Right ventricle myocardium inferior (tissue), 1 donor: ENCODE measurements at regions not wholly inside any gene's neighbourhood (a gene's known extent, or its start where the extent isn't known, plus 50 kb on each side); places are given as distances from the start of the nearest gene placed in this dataset.
"Not testable (repeated sequence)": the region's sequence is repeated elsewhere in the genome, so short reads cannot be mapped to it uniquely, and the experiment has no call there.

Experiments used
- ATAC-seq: fragments of 200-7000 bp; cut with Tn5 transposase; one replicate; pipeline ENCODE4 v1.9.1; 2020; ENCODE audit warnings: mild to moderate bottlenecking, moderate library complexity
- DNase-seq: peaks from one replicate; pipeline ENCODE4 v3.0.0; 2021; ENCODE audit errors: missing footprints
- intact Hi-C: fragments of 100-400 bp; cut with DNase I; formaldehyde crosslinking; loops from one replicate; pipeline ENCODE4 v1.11.0; 2022
- donor health status: DM: no; HTN: yes; CAD: no; lungs with severe emphysema.

DNA sequence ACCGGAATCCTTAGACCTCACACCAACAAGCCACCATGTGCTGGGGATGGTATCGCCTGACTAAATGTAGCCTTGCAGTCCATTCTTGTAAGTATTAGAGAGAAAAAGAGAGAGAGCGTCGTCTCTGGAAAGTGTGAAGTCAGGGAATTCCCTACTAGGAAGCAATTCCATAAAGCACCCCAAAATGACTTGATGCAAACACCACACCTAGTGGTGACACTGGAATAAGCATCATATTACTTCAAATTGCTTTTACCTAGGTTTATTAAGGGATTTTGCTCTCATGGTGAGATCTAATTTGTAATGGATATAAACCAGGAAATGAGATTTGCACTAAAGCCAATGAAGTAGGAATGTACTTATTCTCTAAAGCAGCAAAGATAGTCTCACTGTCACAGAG lies 111.4 kb upstream of the METTL9 start:
- intact Hi-C loops, ATAC-seq, DNase-seq: not testable (repeated sequence)

DNA sequence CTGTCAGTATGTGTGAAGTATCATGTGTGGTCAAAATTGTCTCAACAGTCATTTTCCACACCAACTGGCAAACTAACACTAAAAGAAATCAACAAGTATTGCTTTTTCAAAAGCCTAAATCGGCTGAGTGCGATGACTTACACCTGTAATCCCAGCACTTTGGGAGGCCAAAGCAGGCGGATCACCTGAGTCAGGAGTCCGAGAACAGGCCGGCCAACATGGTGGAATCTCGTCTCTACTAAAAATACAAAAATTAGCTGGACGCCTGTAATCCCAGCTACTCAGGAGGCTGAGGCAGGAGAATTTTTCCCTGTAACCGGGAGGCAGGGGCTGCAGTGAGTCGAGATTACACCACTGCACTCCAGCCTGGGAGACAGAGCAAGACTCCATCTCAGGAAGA lies 100.3 kb upstream of the METTL9 start:
- ATAC-seq, intact Hi-C loops: not testable (repeated sequence)
- peak; percentile 32 for DNase-seq

DNA sequence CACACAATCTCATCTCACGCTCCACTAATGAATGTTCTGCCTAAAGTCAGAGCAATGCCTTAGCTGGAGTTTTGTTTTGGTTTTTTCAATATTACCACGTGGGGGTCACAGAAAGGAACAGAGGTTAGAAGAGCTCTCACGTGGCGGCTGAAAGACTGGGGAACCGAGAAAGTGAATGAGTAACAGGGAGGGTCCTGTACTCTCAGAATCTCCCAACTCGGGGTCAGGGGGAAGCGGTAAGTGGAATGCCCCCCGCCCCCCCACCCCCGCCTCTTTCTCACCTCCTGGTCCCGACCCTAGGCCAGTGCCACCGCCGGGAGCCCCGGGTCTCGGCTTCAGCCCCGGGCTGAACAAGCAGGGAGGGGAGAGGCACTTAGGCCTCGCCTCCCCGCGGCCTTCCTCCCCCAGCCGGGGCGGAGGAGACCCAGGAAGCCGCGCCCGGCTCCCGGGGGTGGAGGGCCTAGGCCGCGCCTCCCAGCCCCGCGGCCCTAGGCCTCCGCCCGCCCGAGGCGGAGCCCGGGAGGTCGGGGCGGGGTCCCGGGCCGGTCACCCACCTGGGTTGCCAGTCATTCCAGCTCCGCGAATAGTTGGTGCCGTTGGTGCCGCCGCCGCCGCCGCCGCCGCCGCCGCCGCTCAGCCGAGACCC lies 98.0 kb upstream of the METTL9 start:
- ATAC-seq: peak; percentile 82
- intact Hi-C loops: loop anchor here (10.0 kb wide), 1 partner anchor 693 kb away; no protein-coding TSS in a partner anchor

DNA sequence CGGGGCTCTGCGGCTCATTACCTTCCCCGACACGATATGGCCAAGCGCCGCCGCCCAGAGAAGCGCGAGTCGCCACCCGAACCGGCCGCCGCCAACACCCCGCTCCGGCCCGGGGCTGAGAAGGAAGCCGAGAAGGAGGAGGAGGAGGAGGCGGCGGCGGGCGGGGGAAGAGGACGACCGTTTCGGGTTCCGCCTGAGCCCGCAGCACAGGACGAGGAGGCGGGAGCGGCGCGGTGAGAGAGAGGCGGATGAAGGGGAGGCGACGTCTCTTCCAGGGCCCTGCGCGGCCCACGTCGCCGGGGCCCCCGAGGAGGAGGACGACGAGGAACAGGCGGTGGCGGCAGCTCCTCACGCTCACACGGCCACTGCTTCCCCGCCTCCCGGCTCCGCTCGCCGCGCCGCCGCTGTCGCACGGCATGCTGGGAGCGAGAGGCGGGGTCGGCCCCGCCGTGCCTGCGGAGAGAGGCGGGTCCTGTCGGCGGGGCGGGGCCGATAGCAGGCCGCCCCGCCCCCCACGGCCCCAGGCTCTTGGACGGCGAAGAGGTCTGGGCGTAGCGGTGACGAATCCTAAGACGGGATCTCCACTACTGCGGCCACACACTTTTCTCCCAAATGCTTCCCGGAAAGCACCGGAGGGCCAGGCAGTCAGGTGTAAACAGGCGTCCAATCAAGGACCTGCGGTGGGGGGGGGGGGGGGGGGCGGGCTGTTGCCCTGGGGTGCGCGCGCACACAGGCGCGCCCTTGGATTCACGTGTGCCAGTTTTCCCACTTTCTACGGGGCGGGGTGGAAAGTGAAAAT lies 97.3 kb upstream of the METTL9 start:
- DNase-seq (peak; percentile 99), ATAC-seq (peak; percentile 98)
- intact Hi-C loops: loop anchor here (10.0 kb wide), 1 partner anchor 693 kb away; no protein-coding TSS in a partner anchor

More for the DNA sequence above, 98.0 kb upstream of the METTL9 start:
- peak; percentile 86 for DNase-seq

DNA sequence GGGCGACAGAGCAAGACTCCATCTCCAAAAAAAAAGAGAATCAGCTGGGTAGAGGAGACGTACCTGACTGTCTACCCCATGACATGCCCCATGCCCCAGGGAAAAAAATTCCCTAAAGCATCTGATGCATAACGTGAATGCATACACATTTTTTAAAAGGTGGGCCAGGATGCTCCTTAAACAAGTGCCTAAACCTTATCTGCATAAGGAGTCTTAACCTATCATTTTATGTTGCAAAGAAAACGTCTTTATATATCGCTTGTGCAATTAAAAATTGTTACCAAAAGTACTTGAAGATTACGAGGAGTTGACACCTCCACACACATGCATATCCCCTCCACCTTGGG lies 95.8 kb upstream of the METTL9 start:
- not testable (repeated sequence) for ATAC-seq
- intact Hi-C loops: loop anchor here (10.0 kb wide), 1 partner anchor 691 kb away; no protein-coding TSS in a partner anchor

DNA sequence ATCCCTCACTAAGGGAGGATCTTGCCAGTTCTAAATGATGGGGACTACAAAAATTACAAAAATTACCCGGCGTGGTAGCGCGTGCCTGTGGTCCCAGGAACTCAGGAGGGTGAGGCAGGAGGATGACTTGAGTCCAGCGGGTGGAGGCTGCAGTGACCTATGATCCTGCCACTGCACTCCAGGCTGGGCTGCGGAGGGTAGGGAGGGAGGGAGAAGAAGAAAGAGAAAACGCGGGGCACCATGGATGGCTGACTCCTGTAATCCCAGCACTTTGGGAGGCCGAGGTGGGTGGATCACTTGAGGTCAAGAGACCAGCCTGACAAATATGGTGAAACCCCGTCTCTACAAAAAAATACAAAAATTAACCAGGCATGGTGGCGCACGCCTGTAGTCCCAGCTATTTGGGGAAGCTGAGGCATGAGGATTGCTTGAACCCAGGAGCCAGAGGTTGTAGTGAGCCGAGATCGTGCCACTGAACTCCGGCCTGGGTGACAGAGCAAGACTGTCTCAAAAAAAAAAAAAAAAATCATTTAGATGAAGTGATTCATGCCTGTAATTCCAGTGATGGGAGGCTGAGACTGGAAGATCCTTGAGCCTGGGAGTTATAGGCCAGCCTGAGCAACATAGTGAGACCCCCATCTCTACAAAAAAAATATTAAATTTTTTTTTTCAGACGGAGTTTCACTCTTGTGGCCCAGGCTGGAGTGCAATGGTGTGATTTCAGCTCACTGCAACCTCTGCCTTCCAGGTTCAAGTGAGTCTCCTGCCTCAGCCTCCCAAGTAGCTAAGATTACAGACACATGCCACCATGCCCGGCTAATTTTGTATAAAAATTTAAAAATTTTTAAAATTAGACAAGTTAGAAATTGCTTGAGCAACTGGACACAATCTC lies 95.2 kb upstream of the METTL9 start:
- intact Hi-C loops: loop anchor here (10.0 kb wide), 1 partner anchor 691 kb away; no protein-coding TSS in a partner anchor
- not testable (repeated sequence) for DNase-seq, ATAC-seq

More for the DNA sequence above, 95.8 kb upstream of the METTL9 start:
- not testable (repeated sequence) for DNase-seq

DNA sequence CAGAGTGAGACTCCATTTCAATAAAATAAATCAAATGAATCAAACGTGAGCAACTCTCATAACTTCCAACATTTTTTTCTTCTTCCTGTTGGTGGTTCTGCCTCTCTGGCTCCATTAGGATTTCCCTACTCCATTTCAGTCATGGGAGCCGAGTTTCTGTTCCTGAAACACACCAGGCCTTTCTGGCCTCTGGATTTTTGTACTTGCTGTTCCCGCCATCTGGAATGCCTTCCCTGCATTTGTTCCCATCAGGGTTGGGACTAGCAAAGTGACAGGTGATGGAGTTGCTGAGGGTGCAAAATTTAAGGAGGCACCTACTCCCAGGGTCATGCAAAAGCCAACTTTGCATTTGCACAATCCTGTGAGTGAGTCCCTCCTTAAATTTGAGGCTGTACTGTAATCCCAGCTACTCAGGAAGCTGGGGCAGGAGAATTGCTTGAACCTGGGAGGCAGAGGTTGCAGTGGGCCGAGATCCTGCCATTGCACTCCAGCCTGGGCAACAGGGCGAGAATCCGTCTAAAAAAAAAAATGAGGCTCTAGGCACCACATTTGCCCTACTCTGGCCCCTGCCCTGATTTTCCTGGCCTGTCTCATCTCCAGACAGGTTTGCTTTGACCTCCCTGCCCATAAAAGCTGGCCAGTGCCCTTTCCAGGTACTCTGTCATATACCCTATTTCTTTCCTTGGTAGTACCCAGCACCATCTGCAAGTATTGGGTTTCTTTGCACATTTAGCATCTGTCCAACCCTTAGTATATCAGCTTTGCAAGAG lies 93.4 kb upstream of the METTL9 start:
- not testable (repeated sequence) for DNase-seq, ATAC-seq
- intact Hi-C loops: loop anchor here (10.0 kb wide), 1 partner anchor 689 kb away; no protein-coding TSS in a partner anchor

DNA sequence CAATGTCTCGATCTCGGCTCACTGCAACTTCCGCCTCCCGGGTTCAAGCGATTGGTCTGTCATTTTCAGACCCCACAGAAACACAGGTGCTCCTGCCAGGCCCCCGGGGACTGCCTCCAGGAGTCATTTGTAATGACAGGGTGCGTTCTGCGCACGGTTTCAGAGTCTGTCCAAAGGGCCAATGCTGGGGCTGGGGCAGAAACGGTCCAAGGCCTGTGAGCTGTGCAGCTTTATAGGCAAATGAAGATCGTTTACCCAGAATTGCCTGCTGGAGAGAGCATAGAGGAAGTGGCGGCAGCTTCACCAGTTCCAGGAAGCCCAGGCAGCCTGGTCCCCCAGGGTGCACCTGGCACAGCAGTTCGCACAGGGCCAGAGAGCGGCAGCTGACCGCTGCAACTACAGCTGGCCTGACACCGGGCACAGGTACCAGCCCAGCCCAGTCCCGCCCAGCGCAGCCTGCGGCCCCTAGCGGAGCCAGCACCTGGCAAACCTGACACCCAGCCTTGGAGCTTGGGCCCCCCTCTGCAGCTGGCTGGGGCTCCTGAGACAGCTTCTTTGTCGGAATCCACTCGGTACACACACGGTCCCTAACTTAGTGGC lies 92.4 kb upstream of the METTL9 start:
- intact Hi-C loops: loop anchor here (10.0 kb wide), 1 partner anchor 688 kb away; no protein-coding TSS in a partner anchor
- not testable (repeated sequence) for ATAC-seq
- DNase-seq: peak; percentile 77

DNA sequence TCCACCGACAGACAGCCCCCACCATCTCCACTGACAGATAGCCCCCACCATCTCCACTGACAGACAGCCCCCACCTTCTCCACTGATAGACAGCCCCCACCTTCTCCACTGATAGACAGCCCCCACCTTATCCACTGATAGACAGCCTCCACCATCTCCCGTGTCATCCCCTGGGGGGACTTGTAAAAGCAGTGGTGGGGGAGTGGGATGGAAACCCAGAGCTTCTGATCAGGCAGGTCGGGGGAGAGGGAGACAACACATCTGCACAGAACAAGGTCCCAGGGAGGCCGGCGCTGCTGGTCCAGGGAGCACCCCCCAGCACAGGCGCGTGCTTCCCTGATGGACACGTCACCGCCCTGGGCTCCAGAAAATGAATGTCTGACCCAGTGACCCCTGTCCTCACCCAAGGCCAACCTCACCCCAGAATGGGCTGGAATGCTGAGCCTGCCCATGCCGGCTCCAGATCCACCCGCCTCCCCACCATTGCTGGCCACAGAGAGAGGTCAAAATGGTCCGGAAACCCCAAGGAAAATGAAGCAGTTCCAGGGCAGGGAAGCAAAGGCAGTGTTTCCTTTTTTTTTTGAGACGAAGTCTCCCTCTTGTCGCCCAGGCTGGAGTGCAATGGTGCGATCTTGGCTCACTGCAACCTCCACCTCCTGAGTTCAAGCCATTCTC lies 91.6 kb upstream of the METTL9 start:
- DNase-seq (peak; percentile 50), ATAC-seq (peak; percentile 2)
- intact Hi-C loops: loop anchor here (10.0 kb wide), 1 partner anchor 687 kb away; no protein-coding TSS in a partner anchor

DNA sequence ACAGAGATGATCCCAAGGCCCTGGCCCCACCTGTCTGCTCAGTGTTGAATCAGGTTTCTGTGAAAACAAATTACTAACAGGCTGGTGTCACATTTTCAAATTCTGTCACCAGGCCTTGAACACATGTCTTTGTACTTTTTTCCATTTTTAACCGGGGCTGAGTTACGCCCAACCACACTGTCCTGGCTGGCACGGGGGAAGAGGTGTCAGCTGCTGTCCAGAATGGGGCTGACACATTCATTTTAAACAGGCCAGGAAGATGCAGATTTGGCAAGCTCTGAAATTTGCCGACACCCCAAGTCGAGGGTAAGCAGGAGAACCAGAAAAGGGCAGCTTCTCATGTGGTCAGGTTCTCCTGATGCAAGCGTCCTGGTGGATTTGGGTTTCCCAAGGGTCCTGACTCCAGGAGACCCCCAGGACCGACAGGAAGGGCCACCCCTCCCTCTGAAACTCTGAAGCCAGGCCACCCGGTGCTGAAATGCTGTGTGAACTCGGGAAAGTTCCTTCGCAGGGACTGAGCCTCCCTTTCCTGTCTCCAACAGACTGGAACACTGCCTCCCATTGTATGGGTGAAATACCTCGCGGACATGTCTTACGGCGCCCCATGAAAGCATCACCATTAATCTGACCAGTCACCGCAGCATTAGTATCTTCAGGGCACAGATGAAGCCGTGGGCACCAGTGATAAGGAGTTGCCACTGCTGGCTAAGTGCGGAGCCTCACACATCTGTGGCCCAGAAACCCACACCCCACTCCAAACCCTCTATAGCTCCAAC lies 90.5 kb upstream of the METTL9 start:
- intact Hi-C loops: loop anchor here (10.0 kb wide), 1 partner anchor 686 kb away; no protein-coding TSS in a partner anchor
- ATAC-seq (peak; percentile 16), DNase-seq (peak; percentile 52)

DNA sequence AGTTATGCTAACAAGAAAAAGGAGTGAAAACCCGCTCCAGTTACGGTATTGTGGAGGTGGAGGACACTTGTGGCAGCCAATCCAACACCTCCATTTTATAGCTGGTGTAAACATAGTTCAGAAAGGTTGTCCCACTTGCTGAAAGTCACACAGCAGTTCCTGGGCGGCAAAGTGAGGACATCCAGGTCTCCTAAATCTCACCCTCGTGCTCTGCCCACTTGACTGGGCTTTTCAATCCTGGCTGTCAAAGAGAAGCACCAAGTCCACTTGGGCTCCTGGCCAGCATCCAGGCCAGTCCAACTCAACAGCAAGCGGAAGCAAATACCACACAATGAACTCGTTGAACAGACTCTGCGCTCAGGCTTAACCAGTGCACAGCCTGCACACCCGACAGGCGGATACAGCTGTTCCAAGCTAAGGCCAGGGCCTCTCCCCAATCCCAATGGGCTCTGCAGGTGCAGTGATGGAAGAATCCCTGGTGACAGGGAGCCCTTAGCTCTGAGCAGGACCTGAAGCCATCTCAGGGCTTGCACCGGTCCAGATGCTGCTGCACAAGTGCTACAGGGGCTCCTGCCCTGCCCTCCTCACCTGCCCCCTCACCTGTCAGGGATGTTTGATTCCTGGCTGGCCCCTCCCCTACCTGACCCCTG lies 89.8 kb upstream of the METTL9 start:
- ATAC-seq: peak; percentile 49
- peak; percentile 70 for DNase-seq
- intact Hi-C loops: loop anchor here (10.0 kb wide), 1 partner anchor 685 kb away; no protein-coding TSS in a partner anchor

DNA sequence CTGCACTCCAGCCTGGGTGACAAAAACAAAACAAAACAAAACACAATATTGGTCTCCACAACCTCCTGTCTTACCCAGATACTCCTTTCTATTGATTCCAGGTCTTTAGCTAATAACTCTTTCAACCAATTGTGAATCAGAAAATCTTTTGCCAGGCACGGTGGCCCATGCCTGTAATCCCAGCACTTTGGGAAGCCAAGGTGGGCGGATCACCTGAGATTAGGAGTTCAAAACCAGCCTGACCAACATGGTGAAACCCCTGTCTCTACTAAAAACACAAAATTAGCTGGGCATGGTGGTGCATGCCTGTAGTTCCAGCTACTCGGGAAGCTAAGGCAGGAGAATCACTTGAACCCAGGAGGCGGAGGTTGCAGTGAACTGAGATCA lies 88.5 kb upstream of the METTL9 start:
- ATAC-seq, intact Hi-C loops: not testable (repeated sequence)
- peak; percentile 61 for DNase-seq

DNA sequence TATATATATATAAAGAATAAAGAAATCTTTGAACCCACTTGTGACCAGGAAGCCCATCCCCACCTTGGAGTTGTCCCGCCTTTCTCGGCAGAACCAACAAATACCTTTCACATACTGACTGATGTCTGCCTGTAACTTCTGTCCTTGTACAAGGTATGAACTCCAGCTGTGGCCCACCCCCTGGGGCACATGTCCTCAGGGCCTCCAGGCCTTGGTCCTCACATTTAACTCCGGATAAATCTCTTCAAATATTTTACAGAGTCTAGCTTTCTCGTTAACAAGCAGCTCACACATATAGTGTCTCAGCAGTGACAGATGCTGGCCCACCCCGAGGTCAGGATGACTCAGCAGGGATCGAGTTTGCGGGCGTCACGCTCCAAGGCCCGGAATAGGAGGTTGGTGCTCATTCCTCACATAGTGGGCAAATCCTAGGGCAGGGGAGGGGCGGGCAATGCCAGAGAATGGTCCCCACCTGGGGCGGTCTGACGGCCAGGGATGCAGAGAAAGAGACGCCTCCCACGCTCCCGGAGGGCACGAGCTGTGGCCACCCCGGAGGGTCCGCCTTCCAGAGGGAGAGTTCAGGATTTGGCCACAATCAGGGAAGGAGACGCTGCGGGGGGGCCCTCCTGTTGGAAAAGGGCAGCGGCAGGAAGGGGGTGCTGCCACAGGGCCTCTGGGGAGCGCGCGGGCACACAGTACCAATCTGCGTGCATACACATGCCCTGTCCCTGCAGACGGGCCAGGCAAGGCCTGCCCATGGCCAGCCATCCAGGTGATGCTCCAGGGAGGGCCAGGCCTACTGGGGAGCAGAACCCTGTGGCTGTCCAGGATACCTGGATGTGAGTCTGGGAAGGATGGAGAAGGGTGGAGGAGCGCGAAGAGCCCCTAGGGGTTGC lies 87.8 kb upstream of the METTL9 start:
- ATAC-seq (peak; percentile 21), DNase-seq (peak; percentile 75)
- intact Hi-C loops: not testable (repeated sequence)

DNA sequence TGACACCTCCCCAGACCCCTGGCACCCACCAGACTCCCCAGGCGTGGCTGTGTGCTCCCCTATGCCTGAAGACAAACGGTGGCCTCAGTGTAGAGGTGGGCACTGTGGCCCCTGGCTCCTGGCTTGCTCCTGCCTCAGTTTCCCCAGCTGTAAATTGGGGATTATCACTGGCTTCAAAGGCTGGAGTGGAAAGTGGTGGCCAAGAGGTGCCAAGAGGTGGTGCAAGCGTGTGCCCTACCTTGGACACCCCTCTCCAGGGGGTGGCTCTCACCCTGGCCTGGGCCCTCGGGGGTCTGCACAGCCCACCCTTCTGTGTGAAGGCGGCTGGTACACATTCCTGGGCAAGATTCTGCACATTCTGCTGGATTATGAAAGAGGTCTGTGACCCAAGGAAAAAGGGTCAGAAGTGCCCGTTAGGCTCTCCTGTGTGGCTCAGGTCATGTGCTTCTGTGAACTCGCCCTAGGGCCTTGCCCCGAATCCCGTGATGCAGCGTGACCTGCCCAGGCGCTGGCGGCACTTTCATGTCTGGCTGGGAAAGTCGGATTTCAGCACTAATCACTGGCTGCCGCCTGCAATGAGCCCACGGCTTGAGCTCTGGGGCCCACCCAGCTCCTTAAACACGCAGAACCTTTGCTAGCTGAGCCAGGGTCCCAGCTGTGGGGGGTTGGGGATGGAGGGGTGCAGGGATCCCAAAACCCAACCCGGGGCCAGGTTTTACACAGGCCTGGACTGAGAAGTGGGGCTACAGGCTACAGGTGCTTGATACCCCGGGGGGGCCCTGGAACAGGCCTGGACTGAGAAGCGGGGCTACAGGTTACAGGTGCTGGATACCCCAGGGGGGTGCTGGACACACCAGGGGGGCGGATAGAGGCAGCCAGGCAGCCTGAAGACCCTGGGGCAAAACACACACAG lies 86.8 kb upstream of the METTL9 start:
- ATAC-seq, intact Hi-C loops: not testable (repeated sequence)
- DNase-seq: peak; percentile 73
